GM12874 (cell line): ENCODE measurements at regions not wholly inside any gene's neighbourhood (a gene's known extent, or its start where the extent isn't known, plus 50 kb on each side); places are given as distances from the start of the nearest gene placed in this dataset.

Experiments
- TF ChIP-seq, protein P1 (sequence below): IDR thresholded peaks from 2 replicates; pipeline ENCODE4 v1.5.1; 2011; ENCODE audit warnings: low read depth, mild to moderate bottlenecking, control low read depth, low read length, moderate library complexity; ENCODE audit not compliant: insufficient read depth

DNA sequence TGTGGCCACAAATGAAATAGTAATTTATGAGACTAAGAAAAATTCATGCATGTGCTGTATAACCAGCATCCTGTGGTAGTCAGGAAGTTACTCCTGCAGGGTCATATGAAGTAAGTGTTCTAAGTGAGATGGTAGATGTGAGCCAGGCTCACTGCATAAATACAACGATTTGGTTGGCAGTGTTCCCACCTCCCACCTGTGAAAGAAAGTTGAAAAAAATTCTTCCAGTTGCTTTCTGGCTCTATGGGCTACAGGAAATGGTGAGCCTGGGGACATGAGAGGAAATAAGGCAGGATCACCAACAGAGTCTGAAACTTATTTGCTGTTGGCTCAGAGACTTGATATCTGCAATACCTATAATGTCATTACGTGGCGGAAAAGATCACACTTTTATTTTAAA, 301.7 kb upstream of the SPRY2 start:
- TF ChIP-seq, protein P1, sequence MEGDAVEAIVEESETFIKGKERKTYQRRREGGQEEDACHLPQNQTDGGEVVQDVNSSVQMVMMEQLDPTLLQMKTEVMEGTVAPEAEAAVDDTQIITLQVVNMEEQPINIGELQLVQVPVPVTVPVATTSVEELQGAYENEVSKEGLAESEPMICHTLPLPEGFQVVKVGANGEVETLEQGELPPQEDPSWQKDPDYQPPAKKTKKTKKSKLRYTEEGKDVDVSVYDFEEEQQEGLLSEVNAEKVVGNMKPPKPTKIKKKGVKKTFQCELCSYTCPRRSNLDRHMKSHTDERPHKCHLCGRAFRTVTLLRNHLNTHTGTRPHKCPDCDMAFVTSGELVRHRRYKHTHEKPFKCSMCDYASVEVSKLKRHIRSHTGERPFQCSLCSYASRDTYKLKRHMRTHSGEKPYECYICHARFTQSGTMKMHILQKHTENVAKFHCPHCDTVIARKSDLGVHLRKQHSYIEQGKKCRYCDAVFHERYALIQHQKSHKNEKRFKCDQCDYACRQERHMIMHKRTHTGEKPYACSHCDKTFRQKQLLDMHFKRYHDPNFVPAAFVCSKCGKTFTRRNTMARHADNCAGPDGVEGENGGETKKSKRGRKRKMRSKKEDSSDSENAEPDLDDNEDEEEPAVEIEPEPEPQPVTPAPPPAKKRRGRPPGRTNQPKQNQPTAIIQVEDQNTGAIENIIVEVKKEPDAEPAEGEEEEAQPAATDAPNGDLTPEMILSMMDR = no peak

DNA sequence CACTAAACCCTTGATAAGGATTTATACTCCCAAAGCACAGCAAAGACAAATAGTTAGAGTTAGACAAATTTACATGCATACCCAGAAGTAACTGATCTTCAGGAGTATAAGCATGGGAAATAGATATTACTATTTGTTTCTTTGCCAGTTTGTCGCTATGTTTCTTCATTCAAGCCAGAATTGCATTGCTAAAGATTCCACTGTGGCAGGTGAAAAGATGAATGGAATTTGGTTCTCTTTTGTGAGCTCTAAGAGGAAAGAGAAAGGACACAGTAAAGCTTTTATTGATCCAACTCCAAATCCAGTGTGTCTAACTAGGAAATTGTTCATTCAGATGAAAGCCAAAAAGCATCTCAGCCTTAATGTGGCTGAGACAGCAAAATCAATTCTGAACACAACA, 292.3 kb upstream of the SPRY2 start:
- TF ChIP-seq, protein P1 = no peak

- TF ChIP-seq, protein P1 = no peak
Observed at GRCh38 chr13:80630685-80631121, 289.8 kb upstream of the SPRY2 start.

DNA sequence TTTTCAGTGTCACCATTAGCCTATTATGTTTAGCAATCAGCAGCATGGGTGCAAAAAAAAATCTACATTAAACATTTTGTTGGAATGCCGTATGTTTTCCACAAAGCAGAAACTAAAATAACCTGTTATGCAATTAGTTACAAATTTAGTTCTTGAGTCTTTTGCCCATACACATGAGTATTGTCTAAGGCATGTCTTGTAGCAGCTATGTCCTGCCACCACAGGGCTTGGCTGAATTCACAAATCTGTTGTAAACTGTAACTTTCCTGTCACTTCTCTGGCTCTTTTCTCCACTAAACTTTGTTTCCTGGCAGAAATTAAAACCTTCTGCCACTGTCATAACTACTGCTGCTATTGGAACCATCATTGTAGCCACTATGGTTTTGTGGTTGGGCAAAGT, 277.9 kb upstream of the SPRY2 start:
- TF ChIP-seq, protein P1 = no peak

DNA sequence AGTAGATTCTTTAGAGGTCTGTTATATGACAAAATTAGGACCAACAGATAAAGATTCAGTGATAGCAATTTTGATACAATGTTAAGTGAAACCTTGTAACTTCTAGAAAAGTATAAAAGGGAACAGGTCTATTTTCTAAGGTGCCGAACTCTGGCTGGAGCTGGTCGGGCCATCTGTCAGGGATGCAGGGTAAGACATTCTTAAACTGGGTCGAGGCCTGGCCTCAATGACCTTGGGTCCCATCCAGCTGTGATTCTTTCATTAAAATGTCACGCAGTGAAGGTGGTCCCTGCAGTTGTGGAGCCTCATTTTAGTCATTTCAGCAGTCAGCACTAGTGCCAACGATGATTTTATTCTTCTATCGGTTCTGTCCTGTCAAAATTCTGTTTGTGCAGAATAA, 271.9 kb upstream of the SPRY2 start:
- TF ChIP-seq, protein P1 = no peak

GRCh38 chr13:80611310-80611709, 270.4 kb upstream of the SPRY2 start:
- TF ChIP-seq, protein P1 = no peak

DNA sequence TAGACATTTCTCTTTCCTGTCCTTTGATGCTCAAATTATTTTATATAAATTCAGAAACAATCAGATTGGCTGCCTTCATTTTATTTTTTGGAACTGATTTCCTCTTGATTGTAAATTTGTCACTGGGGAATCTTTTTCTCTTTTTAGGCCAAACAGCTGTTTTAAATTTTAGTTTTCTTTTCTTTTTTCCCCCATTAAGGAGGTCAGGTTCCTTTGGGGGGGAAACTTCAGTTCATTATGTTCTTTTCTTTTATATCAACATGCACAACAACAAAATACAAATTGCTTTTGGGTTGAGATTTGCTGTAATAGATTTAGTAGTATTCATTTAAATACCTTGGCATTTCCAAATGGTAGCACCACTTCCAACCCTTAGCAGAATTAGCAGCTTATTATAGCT, 264.8 kb upstream of the SPRY2 start:
- TF ChIP-seq, protein P1 = no peak

DNA sequence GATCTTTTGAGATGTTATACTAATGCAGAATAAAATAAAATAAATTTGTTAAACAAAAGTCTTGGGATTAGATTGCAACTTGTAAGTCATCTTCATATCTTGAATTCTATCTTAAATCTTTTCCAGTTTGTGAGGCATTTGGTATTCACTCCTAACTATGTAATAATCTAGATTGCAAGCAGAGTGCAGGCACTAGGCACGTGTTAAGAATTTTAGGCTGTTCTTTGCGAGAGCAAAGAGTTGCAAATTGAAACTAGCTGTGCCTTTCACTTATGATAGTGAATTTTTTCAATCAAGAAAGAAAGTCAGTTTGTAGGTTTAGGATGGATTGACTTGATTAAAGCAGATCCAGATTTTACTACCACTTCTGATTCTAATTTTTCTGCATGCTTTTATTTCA, 264.1 kb upstream of the SPRY2 start:
- TF ChIP-seq, protein P1 = no peak
